SU-DHL-6 (cell line): ENCODE measurements at regions not wholly inside any gene's neighbourhood (a gene's known extent, or its start where the extent isn't known, plus 50 kb on each side); places are given as distances from the start of the nearest gene placed in this dataset.

ENCODE experiments used
- H2AFZ ChIP-seq: fragments of 200-600 bp; sonication (generic); 2 replicates; pipeline ENCODE4 v1.6.1; 2014; ENCODE audit warnings: low read depth, mild to moderate bottlenecking, moderate library complexity, mixed read lengths, antibody characterized with exemption, low read length; ENCODE audit not compliant: severe bottlenecking
- H3F3A ChIP-seq: fragments of 200-600 bp; shearing (Covaris generic); 2 replicates; pipeline ENCODE4 v1.6.0; 2016; ENCODE audit warnings: antibody characterized with exemption, mild to moderate bottlenecking; ENCODE audit not compliant: insufficient read depth
- H3K27ac ChIP-seq: fragments of 200-600 bp; sonication (generic); 2 replicates; pipeline ENCODE4 v1.5.1; 2016; ENCODE audit warnings: low read depth, mild to moderate bottlenecking, low read length, moderate library complexity, mixed read lengths
- H3K27me3 ChIP-seq: fragments of 200-600 bp; sonication (generic), shearing (Covaris generic); 2 replicates; pipeline ENCODE4 v1.6.0; 2014; ENCODE audit warnings: mild to moderate bottlenecking, low read length
- H3K36me3 ChIP-seq: fragments of 200-600 bp; sonication (generic); 2 replicates; pipeline ENCODE4 v1.6.1; 2014; ENCODE audit warnings: mild to moderate bottlenecking, low read length, mixed read lengths
- H3K4me2 ChIP-seq: fragments of 300-600, 200-600 bp; shearing (Covaris generic), sonication (generic); 2 replicates; pipeline ENCODE4 v1.6.0; 2014; ENCODE audit warnings: low read length, low read depth, mild to moderate bottlenecking; ENCODE audit not compliant: poor library complexity, severe bottlenecking
- H3K4me3 ChIP-seq: fragments of 200-600 bp; sonication (generic); 2 replicates; pipeline ENCODE4 v1.5.1; 2014; ENCODE audit warnings: antibody characterized with exemption, low read length, mild to moderate bottlenecking, mixed read lengths; ENCODE audit not compliant: insufficient read depth, poor library complexity, severe bottlenecking
- H3K79me2 ChIP-seq: fragments of 200-600 bp; sonication (generic); 2 replicates; pipeline ENCODE4 v1.6.1; 2014; ENCODE audit warnings: mild to moderate bottlenecking, low read length, moderate library complexity; ENCODE audit not compliant: insufficient read depth
- H3K9ac ChIP-seq: fragments of 200-600 bp; sonication (generic); 2 replicates; pipeline ENCODE4 v1.7.0; 2014; ENCODE audit warnings: mild to moderate bottlenecking, low read length
- H3K9me2 ChIP-seq: fragments of 200-600 bp; sonication (generic); replicated peaks from 2 replicates; pipeline ENCODE4 v1.6.1; 2014; ENCODE audit warnings: low read length; ENCODE audit not compliant: insufficient read depth
- H3K9me3 ChIP-seq: fragments of 200-600 bp; sonication (generic); 2 replicates; pipeline ENCODE4 v1.6.1; 2014; ENCODE audit warnings: low read length, mixed read lengths; ENCODE audit not compliant: insufficient read depth
- H4K20me1 ChIP-seq: fragments of 200-600 bp; sonication (generic); 2 replicates; pipeline ENCODE4 v1.6.1; 2014; ENCODE audit warnings: low read depth, mild to moderate bottlenecking, antibody characterized with exemption, low read length, moderate library complexity, mixed read lengths
- CTCF ChIP-seq: fragments of 200-600 bp; sonication (generic); IDR thresholded peaks from one replicate; pipeline ENCODE4 v1.5.1; 2017; ENCODE audit warnings: antibody characterized with exemption, mild to moderate bottlenecking, low read length, moderate library complexity; ENCODE audit not compliant: insufficient read depth, poor library complexity, severe bottlenecking
- EZH2phosphoT487 ChIP-seq: fragments of 200-600 bp; sonication (generic), shearing (Covaris generic); conservative IDR thresholded peaks from 2 replicates; pipeline ENCODE4 v1.6.1; 2018; ENCODE audit warnings: mild to moderate bottlenecking, antibody characterized with exemption, low read length, moderate library complexity, mixed read lengths

- Histone ChIP-seq H4K20me1 (no peaks in the 10 kb centered on the region), H3K9me2 (no peaks in the 10 kb centered on the region), H3K9ac (no peak overlapping the region), H3K36me3 (no peaks in the 10 kb centered on the region), H2AFZ (no peak overlapping the region), H3K27ac (no peak overlapping the region), H3K4me2 (no peak overlapping the region), H3K9me3 (no peaks in the 10 kb centered on the region), H3F3A (no peaks in the 10 kb centered on the region), H3K4me3 (no peak overlapping the region), H3K79me2 (no peaks in the 10 kb centered on the region), H3K27me3 (no peaks in the 10 kb centered on the region)
- TF ChIP-seq EZH2phosphoT487: no peak
Measured at GRCh38 chr6:76792394-76792793, 670.9 kb downstream of the HTR1B start.

GRCh38 chr6:76790881-76791280, 672.4 kb downstream of the HTR1B start:
- Histone ChIP-seq H3K27ac (no peak overlapping the region), H3K9me3 (no peaks in the 10 kb centered on the region)
- TF ChIP-seq CTCF (no peak), EZH2phosphoT487 (no peak)

GRCh38 chr6:76790045-76790796, 673.1 kb downstream of the HTR1B start:
- Histone ChIP-seq H3K4me3 (no peak overlapping the region), H2AFZ (no peak overlapping the region), H3K9me2 (no peaks in the 10 kb centered on the region), H3K79me2 (no peaks in the 10 kb centered on the region), H3K27ac (no peak overlapping the region), H3K9ac (no peak overlapping the region), H3K4me2 (no peak overlapping the region), H3K27me3 (no peaks in the 10 kb centered on the region), H3F3A (no peaks in the 10 kb centered on the region), H3K9me3 (no peaks in the 10 kb centered on the region), H4K20me1 (no peaks in the 10 kb centered on the region), H3K36me3 (no peaks in the 10 kb centered on the region)
- TF ChIP-seq CTCF (no peak), EZH2phosphoT487 (no peak)

More at GRCh38 chr6:76790881-76791280, 672.4 kb downstream of the HTR1B start:
- H3K4me2 ChIP-seq: no peak overlapping the region
- no peaks in the 10 kb centered on the region for H4K20me1 ChIP-seq
- H3K9ac ChIP-seq: no peak overlapping the region
- H3F3A ChIP-seq: no peaks in the 10 kb centered on the region
- H3K4me3 ChIP-seq: no peak overlapping the region
- H3K27me3 ChIP-seq: no peaks in the 10 kb centered on the region
- H3K36me3 ChIP-seq: no peaks in the 10 kb centered on the region
- no peaks in the 10 kb centered on the region for H3K79me2 ChIP-seq
- no peaks in the 10 kb centered on the region for H3K9me2 ChIP-seq
- no peak overlapping the region for H2AFZ ChIP-seq

- no peak for TF ChIP-seq EZH2phosphoT487
- no peak for TF ChIP-seq CTCF
- no peaks in the 10 kb centered on the region for H3K79me2 ChIP-seq
- no peaks in the 10 kb centered on the region for H3K27me3 ChIP-seq
- no peaks in the 10 kb centered on the region for H3F3A ChIP-seq
- H3K9ac ChIP-seq: no peak overlapping the region
- no peak overlapping the region for H2AFZ ChIP-seq
- H3K4me3 ChIP-seq: no peak overlapping the region
- H3K27ac ChIP-seq: no peak overlapping the region
- H4K20me1 ChIP-seq: no peaks in the 10 kb centered on the region
- H3K9me3 ChIP-seq: no peaks in the 10 kb centered on the region
- H3K9me2 ChIP-seq: no peaks in the 10 kb centered on the region
- no peak overlapping the region for H3K4me2 ChIP-seq
- no peaks in the 10 kb centered on the region for H3K36me3 ChIP-seq
Measured at GRCh38 chr6:76789580-76789979, 673.7 kb downstream of the HTR1B start.
